OCI-LY1 (cell line): ENCODE measurements at regions not wholly inside any gene's neighbourhood (a gene's known extent, or its start where the extent isn't known, plus 50 kb on each side); places are given as distances from the start of the nearest gene placed in this dataset.

ENCODE experiments used
- CTCF ChIP-seq: fragments of 200-600 bp; sonication (generic), shearing (Covaris generic); IDR thresholded peaks from 2 replicates; pipeline ENCODE4 v1.5.1; 2017; ENCODE audit warnings: mild to moderate bottlenecking, antibody characterized with exemption, low read length, moderate library complexity, mixed read lengths
- EZH2 ChIP-seq: fragments of 200-600 bp; sonication (generic), shearing (Covaris generic); IDR thresholded peaks from 2 replicates; pipeline ENCODE4 v1.8.0; 2017; ENCODE audit warnings: borderline replicate concordance, mixed run types, mild to moderate bottlenecking, antibody characterized with exemption, low read length, moderate library complexity, mixed read lengths

- TF ChIP-seq CTCF (no peak), EZH2 (no peak)
Measured at GRCh38 chr2:156136566-156136965, 196.0 kb downstream of the NR4A2 start.
